PC-9 (cell line): ENCODE measurements at regions not wholly inside any gene's neighbourhood (a gene's known extent, or its start where the extent isn't known, plus 50 kb on each side); places are given as distances from the start of the nearest gene placed in this dataset.

ENCODE experiments used
- EZH2 ChIP-seq: fragments of 200-600 bp; sonication (generic); IDR thresholded peaks from 2 replicates; pipeline ENCODE4 v1.8.0; 2017; ENCODE audit warnings: antibody characterized with exemption, low read depth
- TF ChIP-seq, protein P1 (sequence below): fragments of 200-600 bp; sonication (generic); conservative IDR thresholded peaks from 2 replicates; pipeline ENCODE4 v1.6.1; 2017; ENCODE audit warnings: mixed run types, antibody characterized with exemption, mild to moderate bottlenecking, moderate library complexity

DNA sequence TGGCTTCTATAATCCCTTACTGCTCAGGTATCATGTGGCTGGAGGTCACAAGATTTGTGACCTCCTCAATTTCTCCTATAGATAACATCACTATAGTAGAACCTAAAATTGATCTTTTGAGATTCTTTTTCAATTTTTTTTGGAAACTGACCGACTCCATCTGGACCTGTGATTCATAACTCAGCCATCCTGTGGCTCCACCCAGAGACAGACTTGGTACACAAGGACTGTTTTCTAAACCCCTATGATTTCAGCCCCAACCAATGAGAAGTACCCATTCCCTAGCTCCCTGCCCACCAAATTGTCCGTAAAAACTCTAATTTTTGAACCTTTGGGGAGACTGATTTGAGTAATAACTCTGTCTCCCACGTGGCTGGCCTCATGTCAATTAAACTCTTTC, 148.9 kb downstream of the SYT10 start:
- TF ChIP-seq, protein P1, sequence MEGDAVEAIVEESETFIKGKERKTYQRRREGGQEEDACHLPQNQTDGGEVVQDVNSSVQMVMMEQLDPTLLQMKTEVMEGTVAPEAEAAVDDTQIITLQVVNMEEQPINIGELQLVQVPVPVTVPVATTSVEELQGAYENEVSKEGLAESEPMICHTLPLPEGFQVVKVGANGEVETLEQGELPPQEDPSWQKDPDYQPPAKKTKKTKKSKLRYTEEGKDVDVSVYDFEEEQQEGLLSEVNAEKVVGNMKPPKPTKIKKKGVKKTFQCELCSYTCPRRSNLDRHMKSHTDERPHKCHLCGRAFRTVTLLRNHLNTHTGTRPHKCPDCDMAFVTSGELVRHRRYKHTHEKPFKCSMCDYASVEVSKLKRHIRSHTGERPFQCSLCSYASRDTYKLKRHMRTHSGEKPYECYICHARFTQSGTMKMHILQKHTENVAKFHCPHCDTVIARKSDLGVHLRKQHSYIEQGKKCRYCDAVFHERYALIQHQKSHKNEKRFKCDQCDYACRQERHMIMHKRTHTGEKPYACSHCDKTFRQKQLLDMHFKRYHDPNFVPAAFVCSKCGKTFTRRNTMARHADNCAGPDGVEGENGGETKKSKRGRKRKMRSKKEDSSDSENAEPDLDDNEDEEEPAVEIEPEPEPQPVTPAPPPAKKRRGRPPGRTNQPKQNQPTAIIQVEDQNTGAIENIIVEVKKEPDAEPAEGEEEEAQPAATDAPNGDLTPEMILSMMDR, result no peak
- TF ChIP-seq EZH2, result no peak
